MM.1S (cell line): ENCODE measurements at regions not wholly inside any gene's neighbourhood (a gene's known extent, or its start where the extent isn't known, plus 50 kb on each side); places are given as distances from the start of the nearest gene placed in this dataset.

Experiments
- DNase-seq: peaks from one replicate; pipeline ENCODE4 v3.0.0-alpha.2; 2015
- H2AFZ ChIP-seq: fragments of 300-600 bp; sonication (generic); 2 replicates; pipeline ENCODE4 v1.6.0; 2016; ENCODE audit warnings: antibody characterized with exemption, low read length
- H3F3A ChIP-seq: fragments of 300-600 bp; sonication (generic); 2 replicates; pipeline ENCODE4 v1.6.1; 2016; ENCODE audit warnings: mild to moderate bottlenecking, antibody characterized with exemption, low read length, moderate library complexity, mixed read lengths; ENCODE audit not compliant: insufficient read depth
- H3K27ac ChIP-seq: fragments of 300-600 bp; sonication (generic); 2 replicates; pipeline ENCODE4 v1.5.1; 2016; ENCODE audit warnings: mild to moderate bottlenecking, low read length
- H3K27me3 ChIP-seq: fragments of 300-600 bp; sonication (generic); replicated peaks from 2 replicates; pipeline ENCODE4 v1.6.0; 2016; ENCODE audit warnings: low read length; ENCODE audit not compliant: insufficient read depth
- H3K36me3 ChIP-seq: fragments of 300-600 bp; sonication (generic); replicated peaks from 2 replicates; pipeline ENCODE4 v1.6.1; 2016; ENCODE audit warnings: mild to moderate bottlenecking, low read length, mixed read lengths; ENCODE audit not compliant: insufficient read depth
- H3K4me1 ChIP-seq: fragments of 300-600 bp; sonication (generic); 2 replicates; pipeline ENCODE4 v1.6.1; 2016; ENCODE audit warnings: low read length, mixed read lengths
- H3K4me2 ChIP-seq: fragments of 300-600 bp; sonication (generic); 2 replicates; pipeline ENCODE4 v1.6.0; 2016; ENCODE audit warnings: low read depth, low read length
- H3K4me3 ChIP-seq: fragments of 300-600 bp; sonication (generic); 2 replicates; pipeline ENCODE4 v1.5.1; 2016; ENCODE audit warnings: low read length, mixed read lengths
- H3K79me2 ChIP-seq: fragments of 300-600 bp; sonication (generic); 2 replicates; pipeline ENCODE4 v1.6.1; 2016; ENCODE audit warnings: mixed run types, low read length, mixed read lengths
- H3K9ac ChIP-seq: fragments of 300-600 bp; sonication (generic); 2 replicates; pipeline ENCODE4 v1.6.1; 2016; ENCODE audit warnings: low read length, mixed read lengths
- H3K9me2 ChIP-seq: fragments of 300-600 bp; sonication (generic); replicated peaks from 2 replicates; pipeline ENCODE4 v1.6.1; 2016; ENCODE audit warnings: mild to moderate bottlenecking, low read length, mixed read lengths; ENCODE audit not compliant: insufficient read depth
- H3K9me3 ChIP-seq: fragments of 300-600 bp; sonication (generic); replicated peaks from 2 replicates; pipeline ENCODE4 v1.6.1; 2016; ENCODE audit warnings: mild to moderate bottlenecking, low read length, mixed read lengths; ENCODE audit not compliant: insufficient read depth
- H4K20me1 ChIP-seq: fragments of 300-600 bp; sonication (generic); 2 replicates; pipeline ENCODE4 v1.6.1; 2016; ENCODE audit warnings: mild to moderate bottlenecking, low read length, moderate library complexity, mixed read lengths; ENCODE audit not compliant: insufficient read depth
- CTCF ChIP-seq: fragments of 300-600 bp; sonication (generic); IDR thresholded peaks from 2 replicates; pipeline ENCODE4 v1.5.1; 2016; ENCODE audit warnings: antibody characterized with exemption, low read length, mixed read lengths
- EZH2 ChIP-seq: fragments of 300-600 bp; sonication (generic); optimal IDR thresholded peaks from 2 replicates; pipeline ENCODE3; 2017; ENCODE audit warnings: low read depth, mild to moderate bottlenecking, antibody characterized with exemption, low read length, mixed read lengths
- EZH2phosphoT487 ChIP-seq: fragments of 300-600 bp; sonication (generic); IDR thresholded peaks from 2 replicates; pipeline ENCODE4 v1.6.1; 2018; ENCODE audit warnings: antibody characterized with exemption, low read length

- Histone ChIP-seq H3K4me1 (no peaks in the 10 kb centered on the region), H3K4me3 (no peak overlapping the region), H3K9me3 (no peaks in the 10 kb centered on the region), H3K27ac (no peak overlapping the region), H4K20me1 (no peaks in the 10 kb centered on the region), H3K4me2 (no peak overlapping the region), H3K79me2 (no peaks in the 10 kb centered on the region), H3F3A (no peaks in the 10 kb centered on the region), H3K36me3 (no peaks in the 10 kb centered on the region), H3K27me3 (no peaks in the 10 kb centered on the region), H2AFZ (no peak overlapping the region), H3K9me2 (no peaks in the 10 kb centered on the region), H3K9ac (no peak overlapping the region)
- TF ChIP-seq CTCF (no peak), EZH2 (no peak), EZH2phosphoT487 (no peak)
- no peak for DNase-seq
Measured at GRCh38 chr3:40951636-40952035, 247.7 kb upstream of the CTNNB1 start.

GRCh38 chr3:40961104-40961857, 238.0 kb upstream of the CTNNB1 start:
- no peaks in the 10 kb centered on the region for H3K36me3 ChIP-seq
- no peak overlapping the region for H2AFZ ChIP-seq
- DNase-seq: no peak
- H3K9ac ChIP-seq: no peak overlapping the region
- no peaks in the 10 kb centered on the region for H3K4me1 ChIP-seq
- no peak overlapping the region for H3K27ac ChIP-seq
- TF ChIP-seq EZH2phosphoT487 (no peak), EZH2 (no peak), CTCF (no peak)
- H3K4me3 ChIP-seq: no peak overlapping the region
- no peaks in the 10 kb centered on the region for H3F3A ChIP-seq
- H4K20me1 ChIP-seq: no peaks in the 10 kb centered on the region
- no peaks in the 10 kb centered on the region for H3K9me3 ChIP-seq
- no peak overlapping the region for H3K4me2 ChIP-seq
- no peaks in the 10 kb centered on the region for H3K9me2 ChIP-seq
- no peaks in the 10 kb centered on the region for H3K79me2 ChIP-seq
- no peaks in the 10 kb centered on the region for H3K27me3 ChIP-seq

- H3K27ac ChIP-seq: no peak overlapping the region
- no peaks in the 10 kb centered on the region for H3F3A ChIP-seq
- no peaks in the 10 kb centered on the region for H3K9me3 ChIP-seq
- H2AFZ ChIP-seq: no peak overlapping the region
- H3K4me3 ChIP-seq: no peak overlapping the region
- H3K9ac ChIP-seq: no peak overlapping the region
- H3K4me2 ChIP-seq: no peak overlapping the region
- no peaks in the 10 kb centered on the region for H3K27me3 ChIP-seq
- no peak for DNase-seq
- no peaks in the 10 kb centered on the region for H3K9me2 ChIP-seq
- no peaks in the 10 kb centered on the region for H4K20me1 ChIP-seq
- no peaks in the 10 kb centered on the region for H3K4me1 ChIP-seq
- H3K79me2 ChIP-seq: no peaks in the 10 kb centered on the region
- no peaks in the 10 kb centered on the region for H3K36me3 ChIP-seq
- no peak for TF ChIP-seq CTCF
- TF ChIP-seq EZH2phosphoT487: no peak
- TF ChIP-seq EZH2: no peak
Measured at GRCh38 chr3:40962721-40963120, 236.6 kb upstream of the CTNNB1 start.
